ENCODE measurements at regions not wholly inside any gene's neighbourhood (a gene's known extent, or its start where the extent isn't known, plus 50 kb on each side); places are given as distances from the start of the nearest gene placed in this dataset.
"Not testable (repeated sequence)": the region's sequence is repeated elsewhere in the genome, so short reads cannot be mapped to it uniquely, and the experiment has no call there.

- TF ChIP-seq, protein P1, sequence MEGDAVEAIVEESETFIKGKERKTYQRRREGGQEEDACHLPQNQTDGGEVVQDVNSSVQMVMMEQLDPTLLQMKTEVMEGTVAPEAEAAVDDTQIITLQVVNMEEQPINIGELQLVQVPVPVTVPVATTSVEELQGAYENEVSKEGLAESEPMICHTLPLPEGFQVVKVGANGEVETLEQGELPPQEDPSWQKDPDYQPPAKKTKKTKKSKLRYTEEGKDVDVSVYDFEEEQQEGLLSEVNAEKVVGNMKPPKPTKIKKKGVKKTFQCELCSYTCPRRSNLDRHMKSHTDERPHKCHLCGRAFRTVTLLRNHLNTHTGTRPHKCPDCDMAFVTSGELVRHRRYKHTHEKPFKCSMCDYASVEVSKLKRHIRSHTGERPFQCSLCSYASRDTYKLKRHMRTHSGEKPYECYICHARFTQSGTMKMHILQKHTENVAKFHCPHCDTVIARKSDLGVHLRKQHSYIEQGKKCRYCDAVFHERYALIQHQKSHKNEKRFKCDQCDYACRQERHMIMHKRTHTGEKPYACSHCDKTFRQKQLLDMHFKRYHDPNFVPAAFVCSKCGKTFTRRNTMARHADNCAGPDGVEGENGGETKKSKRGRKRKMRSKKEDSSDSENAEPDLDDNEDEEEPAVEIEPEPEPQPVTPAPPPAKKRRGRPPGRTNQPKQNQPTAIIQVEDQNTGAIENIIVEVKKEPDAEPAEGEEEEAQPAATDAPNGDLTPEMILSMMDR (IDR thresholded peaks at IDR 0.05; ENCODE audit: insufficient read depth, low read length, missing control alignments), result no peak
- ChIA-PET CTCF (no interaction called here), POLR2A (no interaction called here)
- no peak overlapping the region for H3K4me3 ChIP-seq (ENCODE audit: low read depth, low read length)
- DNase-seq (ENCODE audit: low read depth, low spot score), result no peak
Measured at GRCh38 chr17:45668316-45668715, 115.8 kb upstream of the CRHR1 start.

GRCh38 chr17:45672301-45672700 is 111.8 kb upstream of the CRHR1 start:
- POLR2A ChIA-PET, result no interaction called here
- no peak overlapping the region for H3K4me3 ChIP-seq (ENCODE audit: low read depth, low read length)
- TF ChIP-seq, protein P1 (IDR thresholded peaks at IDR 0.05; ENCODE audit: insufficient read depth, low read length, missing control alignments), result no peak
- DNase-seq (ENCODE audit: low read depth, low spot score), result no peak
- CTCF ChIA-PET, result no interaction called here

GRCh38 chr17:45672792-45673191 is 111.3 kb upstream of the CRHR1 start:
- ChIA-PET POLR2A (no interaction called here), CTCF (no interaction called here)
- TF ChIP-seq, protein P1 (IDR thresholded peaks at IDR 0.05; ENCODE audit: insufficient read depth, low read length, missing control alignments), result no peak
- no peak overlapping the region for H3K4me3 ChIP-seq (ENCODE audit: low read depth, low read length)
- no peak for DNase-seq (ENCODE audit: low read depth, low spot score)

DNA sequence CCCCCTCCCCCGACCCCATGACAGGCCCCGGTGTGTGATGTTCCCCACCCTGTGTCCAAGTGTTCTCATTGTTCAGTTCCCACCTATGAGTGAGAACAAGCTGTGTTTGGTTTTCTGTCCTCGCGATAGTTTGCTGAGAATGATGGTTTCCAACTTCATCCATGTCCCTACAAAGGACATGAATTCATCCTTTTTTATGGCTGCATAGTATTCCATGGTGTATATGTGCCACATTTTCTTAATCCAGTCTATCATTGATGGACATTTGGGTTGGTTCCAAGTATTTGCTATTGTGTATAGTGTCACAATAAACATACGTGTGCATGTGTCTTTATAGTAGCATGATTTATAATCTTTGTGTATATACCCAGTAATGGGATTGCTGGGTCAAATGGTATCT is 110.4 kb upstream of the CRHR1 start:
- DNase-seq (ENCODE audit: low read depth, low spot score); POLR2A ChIA-PET; H3K4me3 ChIP-seq (ENCODE audit: low read depth, low read length): not testable (repeated sequence)
- CTCF ChIA-PET, result interaction anchor here (1.4 to 2.7 kb wide), 2 partner anchors 34 to 158 kb away, joined by 3 to 9 read pairs; no protein-coding TSS in a partner anchor

DNA sequence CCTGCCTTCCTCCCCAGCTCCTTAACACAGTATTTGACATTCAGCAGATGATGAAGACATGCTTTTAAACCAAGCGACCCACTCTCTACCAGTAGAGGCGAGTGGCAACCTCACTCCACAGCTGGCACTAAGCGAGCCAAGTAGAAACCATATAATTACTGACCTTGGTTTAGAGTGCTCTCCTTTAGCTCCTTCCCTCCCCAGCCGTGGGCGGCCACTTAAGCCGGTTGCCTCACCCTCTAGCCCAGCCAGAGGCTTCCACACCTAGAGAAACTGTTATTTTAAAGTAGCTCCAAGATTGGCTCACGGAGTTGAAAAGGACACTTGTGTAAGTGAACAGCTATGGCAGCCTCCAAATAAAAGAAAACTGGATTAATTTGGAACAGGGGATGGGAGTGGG is 109.1 kb upstream of the CRHR1 start:
- CTCF ChIA-PET, result interaction anchor here (1.4 to 2.7 kb wide), 2 partner anchors 35 to 157 kb away, joined by 3 to 9 read pairs; no protein-coding TSS in a partner anchor
- POLR2A ChIA-PET, result no interaction called here
- TF ChIP-seq, protein P1 (IDR thresholded peaks at IDR 0.05; ENCODE audit: insufficient read depth, low read length, missing control alignments), result no peak
- H3K4me3 ChIP-seq (ENCODE audit: low read depth, low read length), result no peak overlapping the region
- DNase-seq (ENCODE audit: low read depth, low spot score), result no peak

GRCh38 chr17:45675892-45676291 is 108.2 kb upstream of the CRHR1 start:
- TF ChIP-seq, protein P1 (IDR thresholded peaks at IDR 0.05; ENCODE audit: insufficient read depth, low read length, missing control alignments), result no peak
- ChIA-PET POLR2A (no interaction called here), CTCF (interaction anchor here (2.7 kb wide), 1 partner anchor 156 kb away, joined by 9 read pairs; no protein-coding TSS in a partner anchor)
- no peak overlapping the region for H3K4me3 ChIP-seq (ENCODE audit: low read depth, low read length)
- no peak for DNase-seq (ENCODE audit: low read depth, low spot score)

DNA sequence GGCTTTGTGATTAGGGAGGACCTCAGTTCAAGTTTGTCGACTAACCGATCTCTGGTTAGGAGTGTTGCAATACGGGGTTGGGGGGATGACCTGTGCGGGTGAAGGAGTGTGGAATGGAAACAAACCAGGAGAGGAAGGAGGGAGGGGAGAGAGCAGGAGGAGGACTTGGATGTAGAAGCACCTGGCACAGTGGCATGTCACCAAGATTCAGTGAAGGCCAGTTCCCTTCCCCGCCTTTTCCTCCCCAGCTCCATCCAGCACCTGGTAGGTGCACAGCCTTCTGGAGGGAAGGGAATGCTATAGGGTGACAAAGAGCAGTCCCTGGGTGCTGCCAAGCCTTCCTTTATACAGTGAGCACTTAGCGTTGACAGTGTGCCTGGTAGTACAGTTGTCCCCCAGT is 107.4 kb upstream of the CRHR1 start:
- POLR2A ChIA-PET, result no interaction called here
- CTCF ChIA-PET, result no interaction called here
- TF ChIP-seq, protein P1 (IDR thresholded peaks at IDR 0.05; ENCODE audit: insufficient read depth, low read length, missing control alignments), result no peak
- DNase-seq (ENCODE audit: low read depth, low spot score), result no peak
- H3K4me3 ChIP-seq (ENCODE audit: low read depth, low read length), result no peak overlapping the region
